NOMO-1 treated with DMSO at 0.1 percent for 48 hours (cell line): ENCODE measurements at regions not wholly inside any gene's neighbourhood (a gene's known extent, or its start where the extent isn't known, plus 50 kb on each side); places are given as distances from the start of the nearest gene placed in this dataset.

Experiments
- DNase-seq: peaks from one replicate; lab custom pipeline; 2025; ENCODE audit not compliant: unreplicated experiment; lab: John Stamatoyannopoulos, UW

DNA sequence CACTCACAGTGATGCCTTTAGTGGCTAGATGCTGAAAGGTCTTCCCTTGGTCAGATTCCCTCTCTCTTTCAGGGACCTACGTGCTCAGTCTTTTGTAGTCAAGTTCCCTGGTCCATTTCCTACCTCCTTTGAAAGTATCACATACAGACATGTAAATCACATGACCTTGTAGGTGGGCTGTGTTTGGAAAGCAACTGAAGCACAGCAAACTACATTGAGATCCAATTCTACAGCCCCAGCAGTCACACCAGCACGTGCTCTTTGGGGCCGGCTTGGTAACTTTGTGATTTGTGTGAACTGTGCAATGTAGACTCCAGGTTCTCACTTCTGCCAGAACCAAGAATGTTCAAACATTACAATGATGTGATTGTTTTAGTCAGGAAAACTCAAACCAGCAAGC lies 89.7 kb upstream of the PLPP4 start:
- DNase-seq: no peak

DNA sequence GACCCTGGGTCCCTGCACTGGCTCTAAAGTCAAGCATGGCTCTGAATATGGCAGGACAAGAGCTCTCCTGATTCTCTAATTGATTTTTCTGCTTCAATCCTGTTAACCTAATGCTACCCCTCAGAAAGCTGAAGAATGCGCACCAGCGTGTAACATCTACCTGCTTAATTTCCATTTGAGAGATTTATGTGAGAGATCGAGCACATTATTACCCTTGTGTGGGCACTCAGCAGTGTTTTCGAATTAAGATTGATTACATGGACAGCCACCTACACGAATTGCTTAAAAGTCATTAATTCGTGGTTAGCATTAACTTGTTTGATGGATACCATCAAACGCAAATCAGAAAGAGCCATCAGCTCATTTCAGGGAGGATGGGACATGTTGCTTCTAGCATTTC lies 88.7 kb upstream of the PLPP4 start:
- DNase-seq: no peak

DNA sequence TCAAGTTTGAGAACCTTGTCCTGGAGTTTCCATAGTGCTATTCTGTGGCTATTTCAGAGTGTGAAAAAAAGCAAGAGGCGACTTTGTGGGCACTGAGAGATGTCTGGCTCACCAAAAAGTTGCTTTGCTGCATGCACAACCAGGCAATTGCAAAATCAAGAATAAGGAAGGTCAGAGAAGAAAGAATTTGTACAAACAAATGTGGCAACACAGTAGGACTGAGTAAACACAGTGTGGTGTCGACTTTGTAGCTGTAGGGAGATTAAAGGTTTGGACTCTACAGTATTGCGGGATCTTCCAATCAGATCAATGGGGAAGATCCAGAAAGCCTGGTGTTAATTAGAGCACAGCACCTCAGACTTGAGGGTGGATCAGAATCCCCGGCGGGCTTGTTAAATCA lies 88.1 kb upstream of the PLPP4 start:
- no peak for DNase-seq

DNA sequence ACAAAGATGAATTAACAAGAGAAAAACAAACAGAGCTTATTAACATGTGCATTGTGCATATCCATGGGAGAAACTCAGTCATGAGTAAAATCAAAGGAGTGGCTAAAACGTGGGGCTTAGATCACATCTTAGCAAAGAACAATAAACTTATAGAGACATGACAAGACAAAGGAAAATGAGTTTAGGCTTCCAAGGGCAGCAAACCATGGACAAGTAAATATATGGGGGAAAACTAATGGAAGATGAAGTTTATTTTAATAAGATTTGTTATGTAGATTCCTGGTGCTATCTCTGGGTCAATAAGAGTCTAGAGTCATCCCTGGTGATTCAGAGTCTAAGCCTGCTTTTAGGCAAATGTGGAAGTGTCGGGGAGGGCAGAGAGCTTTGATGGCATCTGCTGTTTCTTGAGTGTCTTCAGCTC lies 87.2 kb upstream of the PLPP4 start:
- no peak for DNase-seq

DNA sequence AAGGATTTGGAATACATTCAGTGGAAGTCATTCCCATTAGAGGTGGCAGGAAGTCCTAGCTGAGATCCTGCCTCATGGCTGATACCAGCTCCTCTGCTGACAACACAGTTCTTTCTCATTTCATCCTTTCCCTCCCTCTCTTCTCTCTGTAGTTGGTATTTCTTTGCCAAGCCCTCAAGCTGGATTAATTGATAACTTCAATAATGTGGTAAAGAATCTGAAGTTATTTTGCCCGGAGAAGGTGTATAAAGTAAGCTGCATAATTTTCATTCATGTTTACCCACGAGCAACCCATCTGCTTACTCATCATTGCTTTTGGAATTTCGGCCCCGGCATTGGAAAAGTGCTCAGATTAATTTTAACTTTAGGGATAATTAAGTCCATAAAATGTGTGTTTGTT lies 85.2 kb upstream of the PLPP4 start:
- DNase-seq: no peak

DNA sequence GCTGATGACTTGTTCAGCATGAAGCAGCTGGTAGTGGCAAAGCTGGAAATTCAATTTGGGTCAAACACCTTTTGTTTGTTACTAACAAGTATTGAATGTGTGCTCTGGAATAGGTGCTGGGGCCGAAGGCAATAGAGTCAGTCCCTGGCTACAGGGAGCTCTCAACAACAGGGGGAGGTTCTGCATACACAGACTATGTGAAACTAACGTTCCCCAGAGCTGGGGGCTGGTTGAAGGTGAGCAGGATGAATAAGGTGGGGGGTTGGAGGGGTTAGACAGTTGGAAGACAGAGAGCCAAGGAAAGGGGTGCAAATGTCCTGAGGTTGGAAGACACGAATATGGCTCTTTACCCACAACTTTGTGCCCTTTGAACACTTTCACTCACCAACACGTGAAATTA lies 84.1 kb upstream of the PLPP4 start:
- no peak for DNase-seq

DNA sequence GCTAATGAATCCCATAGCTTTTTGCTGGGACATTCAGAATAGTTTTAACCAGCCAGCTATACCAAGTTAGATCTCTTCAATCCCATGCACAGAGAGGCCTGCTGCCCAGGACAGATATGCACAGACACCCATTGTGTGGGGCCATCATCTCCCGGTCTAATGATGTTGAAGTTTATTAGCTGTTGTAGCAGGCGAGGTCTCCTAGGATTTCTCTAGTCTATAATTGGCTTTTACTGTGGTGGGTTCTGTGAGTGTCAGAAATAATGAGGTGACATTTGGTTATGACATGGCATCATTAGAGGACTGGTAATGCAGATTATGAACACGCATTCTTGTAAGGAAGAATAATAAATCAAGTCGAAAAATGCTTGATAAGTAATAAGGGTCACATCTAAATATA lies 81.4 kb upstream of the PLPP4 start:
- no peak for DNase-seq

DNA sequence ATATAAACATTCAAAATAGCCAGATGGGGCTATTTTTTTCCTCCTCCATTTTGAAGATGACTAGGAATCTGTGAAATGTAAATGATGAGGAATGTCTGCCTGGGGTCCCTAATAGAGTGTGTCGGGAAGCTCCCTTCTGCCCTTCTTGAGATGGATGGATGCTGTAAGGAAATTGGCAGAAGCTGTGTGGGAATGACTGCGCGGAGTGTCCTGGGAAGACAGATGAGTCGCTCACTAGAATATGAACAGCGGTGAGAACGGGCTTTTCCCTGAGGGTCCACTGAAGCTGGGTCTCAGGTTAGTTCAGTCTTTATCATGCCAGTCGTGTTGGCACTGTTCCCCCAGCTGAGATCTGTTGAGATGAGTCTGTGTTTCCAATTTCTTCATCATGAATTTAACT lies 75.1 kb upstream of the PLPP4 start:
- no peak for DNase-seq

DNA sequence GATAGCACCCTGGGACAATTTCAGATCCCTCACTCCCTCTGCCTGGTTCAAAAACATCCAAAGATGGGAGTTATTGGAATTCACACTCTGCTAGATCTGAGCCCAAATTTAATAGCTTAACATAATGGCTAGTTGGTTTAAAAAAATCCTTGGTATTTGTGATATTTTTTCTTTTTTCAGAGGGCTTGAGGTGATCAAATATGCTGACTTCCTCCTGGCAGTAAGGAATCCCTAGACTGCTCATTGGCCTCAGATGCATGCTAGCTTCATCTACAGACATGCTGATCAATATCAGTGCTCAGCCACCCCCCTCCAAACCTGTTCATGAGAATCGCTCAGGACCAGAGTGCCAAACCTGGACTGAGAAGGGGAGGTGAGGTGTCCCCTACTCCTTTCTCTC lies 74.7 kb upstream of the PLPP4 start:
- DNase-seq: no peak

DNA sequence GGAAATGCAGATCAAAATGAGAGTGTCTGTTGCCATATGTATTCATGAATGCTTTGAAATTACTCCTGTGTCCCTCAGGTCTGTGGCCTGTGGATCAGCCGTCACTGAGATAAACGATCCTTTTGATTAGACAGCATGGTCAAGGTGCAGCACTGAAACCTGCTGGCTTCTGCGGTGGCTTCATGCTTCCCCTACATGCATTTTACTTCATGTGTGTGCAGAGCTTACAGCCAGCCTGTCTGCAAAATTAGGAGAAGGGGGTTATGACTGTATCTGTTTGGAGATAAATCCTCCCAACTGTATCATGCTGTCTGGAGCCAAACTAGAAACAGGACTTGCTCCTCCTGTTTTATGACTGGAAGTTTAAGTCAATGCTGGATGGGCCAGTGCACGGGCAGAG lies 71.0 kb upstream of the PLPP4 start:
- no peak for DNase-seq

DNA sequence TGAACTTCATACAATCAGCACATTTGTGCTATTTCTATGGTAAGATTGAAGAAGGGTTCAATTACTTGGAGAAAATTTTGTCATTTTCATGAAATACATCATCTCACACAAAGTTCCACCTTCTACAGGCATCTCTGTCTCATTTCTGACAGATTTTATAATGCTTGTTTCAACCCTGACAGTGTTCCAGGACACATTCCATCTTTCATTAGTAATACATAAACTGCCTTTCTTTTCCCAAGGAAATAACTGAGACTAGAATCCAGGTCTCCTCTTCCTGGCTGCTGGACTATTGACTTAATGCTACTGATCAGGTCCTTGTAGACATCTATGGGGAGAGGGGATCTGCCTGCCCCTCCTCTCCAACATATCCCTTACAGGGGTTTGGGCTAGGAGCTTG lies 70.1 kb upstream of the PLPP4 start:
- no peak for DNase-seq

DNA sequence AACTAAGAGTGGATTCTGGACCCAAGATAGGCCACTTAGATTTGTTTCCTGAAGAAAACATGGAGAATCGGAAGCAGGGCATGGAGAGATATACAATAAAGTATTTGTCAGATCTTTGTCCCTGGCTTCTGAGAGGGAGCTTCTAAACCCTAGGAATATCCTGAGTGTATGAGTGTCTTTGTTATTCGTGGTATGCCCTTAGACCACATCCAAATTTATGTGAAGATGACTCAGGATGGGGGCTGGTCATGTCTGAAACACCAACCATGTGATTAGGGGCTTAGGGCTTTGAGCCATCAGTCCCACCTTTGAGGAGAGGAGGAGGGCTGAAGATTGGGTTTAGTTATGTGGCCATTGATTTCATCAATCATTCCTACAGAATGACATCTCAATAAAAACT lies 69.7 kb upstream of the PLPP4 start:
- DNase-seq: no peak

DNA sequence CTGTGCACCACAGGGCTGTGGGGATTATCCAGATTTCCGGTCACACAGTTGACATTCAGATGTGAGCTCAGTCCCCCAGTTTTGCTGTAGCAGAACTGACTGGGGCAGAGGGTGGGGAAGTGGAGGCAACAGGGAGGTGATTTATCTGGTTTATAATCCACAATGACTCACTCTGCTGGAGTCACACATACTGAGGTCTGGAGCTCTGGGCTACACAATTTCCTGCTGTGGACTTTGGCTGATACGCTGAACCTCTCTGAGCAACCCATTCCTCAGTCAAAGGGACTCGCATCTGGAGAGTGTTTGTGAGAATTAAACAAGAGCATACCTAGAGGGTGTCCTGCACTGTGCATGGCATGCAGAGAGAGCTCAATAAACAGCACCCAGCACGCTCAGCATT lies 64.8 kb upstream of the PLPP4 start:
- no peak for DNase-seq

DNA sequence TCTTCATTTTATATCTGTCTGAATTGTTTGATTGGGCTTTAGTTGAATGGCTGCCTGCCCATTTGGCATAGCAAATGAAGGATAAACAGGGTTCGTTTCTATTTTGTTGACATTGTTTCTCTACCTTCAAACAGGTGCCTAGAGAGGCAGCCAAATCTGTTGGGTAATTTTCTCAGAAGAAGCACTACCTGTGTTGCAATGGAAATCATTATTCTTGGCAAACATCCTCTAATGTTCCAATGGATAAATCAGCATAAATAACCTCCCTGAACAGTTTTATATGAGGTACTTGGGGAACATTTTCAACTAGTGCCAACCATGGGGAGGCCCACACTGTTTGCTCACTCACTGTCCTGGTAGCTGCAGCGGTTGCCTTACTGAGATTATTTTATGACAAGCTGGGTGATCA lies 64.4 kb upstream of the PLPP4 start:
- no peak for DNase-seq

DNA sequence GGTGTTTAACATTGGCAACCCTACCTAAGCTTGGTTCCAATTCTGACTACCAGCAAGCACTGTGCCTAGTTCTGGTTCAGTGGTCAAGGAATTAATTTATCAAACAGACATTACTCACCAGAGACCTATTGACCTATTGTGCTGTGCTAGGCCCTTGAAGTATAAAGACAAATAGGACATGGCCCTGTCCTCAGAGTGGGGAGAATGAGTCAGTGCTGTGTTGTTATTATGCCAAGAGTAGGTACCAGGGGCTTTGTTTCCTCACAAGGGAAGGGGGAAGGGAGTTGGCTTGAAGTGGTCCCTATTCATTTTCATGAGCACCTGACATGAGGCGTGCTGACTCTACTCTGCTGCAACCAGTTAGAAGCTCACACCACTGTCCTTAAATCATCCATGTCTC lies 62.6 kb upstream of the PLPP4 start:
- no peak for DNase-seq

DNA sequence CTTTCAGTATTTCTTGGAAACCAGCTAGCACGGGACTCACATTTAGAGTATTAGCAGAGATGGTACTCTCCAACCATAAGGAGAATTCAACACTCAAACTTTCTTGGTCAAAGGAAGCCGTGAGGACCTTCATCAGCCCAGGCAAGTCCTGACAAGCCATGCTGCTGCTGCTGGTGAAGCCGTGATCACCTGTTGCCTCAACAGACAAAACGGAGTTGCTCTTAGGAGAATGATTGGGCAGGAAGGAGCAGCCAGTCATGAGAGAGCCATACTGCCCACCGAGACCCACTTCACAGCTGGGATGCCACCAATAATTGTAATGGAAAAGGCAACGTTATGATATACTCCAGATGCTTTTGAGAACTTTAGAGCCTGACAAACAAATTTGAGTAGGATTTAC lies 60.8 kb upstream of the PLPP4 start:
- DNase-seq: no peak

DNA sequence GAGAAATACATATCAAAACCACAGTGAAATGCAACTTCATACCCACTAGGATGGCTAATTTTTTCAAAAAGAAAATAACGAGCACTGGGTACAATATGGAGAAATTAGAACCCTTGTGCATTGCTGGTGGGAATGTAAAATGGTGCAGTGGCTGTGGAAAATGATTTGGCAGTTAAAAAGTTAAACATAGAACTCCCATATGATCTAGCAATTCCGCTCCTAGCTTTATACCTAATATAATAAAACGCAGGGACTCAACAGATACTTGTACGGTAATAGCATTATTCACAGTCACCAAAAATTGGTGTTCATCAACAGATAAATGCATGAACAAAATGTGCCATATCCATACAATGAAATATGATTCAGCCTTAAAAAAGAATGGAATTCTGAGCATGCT lies 58.8 kb upstream of the PLPP4 start:
- DNase-seq: no peak

DNA sequence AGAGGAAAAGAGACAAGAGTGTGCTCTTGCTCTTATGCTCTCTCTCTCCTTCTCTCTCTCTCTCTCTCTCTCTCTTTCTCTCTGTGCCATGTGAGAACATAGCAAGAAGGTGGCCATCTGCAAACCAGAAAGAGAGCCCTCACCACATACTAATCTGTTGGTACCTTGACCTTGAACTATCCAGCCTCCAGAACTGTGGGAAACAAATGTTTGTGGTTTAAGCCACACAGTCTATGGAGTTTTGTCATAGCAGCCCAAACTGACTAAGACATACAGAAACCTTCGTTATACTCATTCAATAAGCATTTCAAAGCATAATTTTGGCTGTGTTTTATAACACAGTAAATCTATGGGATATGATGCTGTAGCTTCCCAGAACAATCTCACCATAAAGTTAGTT lies 56.4 kb upstream of the PLPP4 start:
- no peak for DNase-seq

DNA sequence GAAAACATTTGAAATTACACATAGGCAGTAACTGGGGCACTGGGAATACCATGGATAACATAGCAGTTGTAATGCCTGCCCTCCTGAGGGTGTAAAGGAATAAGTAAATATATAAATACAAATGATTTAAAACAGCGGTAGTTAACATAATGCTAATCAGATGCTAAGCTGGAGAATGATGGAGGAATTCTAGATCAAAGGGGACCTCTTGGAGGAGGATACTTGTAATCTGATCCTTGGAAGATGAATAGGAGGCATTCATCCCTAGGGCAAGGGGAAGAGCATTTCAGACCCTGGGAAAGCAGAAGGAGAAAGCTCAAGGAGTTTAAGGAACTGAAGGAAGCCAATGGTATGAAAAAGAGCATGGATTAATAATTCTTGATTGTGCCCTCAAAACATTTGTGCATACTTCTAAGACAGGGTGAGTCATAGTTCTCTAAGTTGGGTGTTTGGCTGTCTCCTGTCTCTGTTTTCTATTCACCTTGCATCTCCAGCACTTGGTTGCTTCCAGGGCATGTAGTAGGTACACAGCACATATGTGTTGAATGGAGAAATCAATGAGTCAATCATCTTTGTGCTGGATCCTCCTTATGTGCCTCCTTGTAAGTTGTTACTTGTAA lies 54.8 kb upstream of the PLPP4 start:
- DNase-seq: no peak

DNA sequence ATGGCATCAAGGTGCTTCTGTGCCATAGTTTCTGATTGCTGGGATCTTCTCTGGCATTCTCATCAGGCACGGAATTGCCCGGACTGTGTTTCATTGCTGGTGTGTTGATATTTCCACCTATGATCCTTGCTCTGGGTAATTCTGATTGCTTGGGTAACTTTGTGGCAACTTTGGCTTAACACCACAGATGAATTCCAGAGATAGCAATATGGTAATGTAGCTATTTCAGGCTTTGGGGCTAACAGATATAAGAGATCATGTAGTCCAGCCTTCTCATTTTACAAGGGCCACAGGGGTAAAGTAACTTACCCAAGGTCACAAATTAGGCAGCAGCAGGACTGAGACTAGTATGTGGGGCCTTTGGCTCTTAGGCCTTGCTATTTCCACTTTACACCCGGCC lies 53.9 kb upstream of the PLPP4 start:
- DNase-seq: no peak

DNA sequence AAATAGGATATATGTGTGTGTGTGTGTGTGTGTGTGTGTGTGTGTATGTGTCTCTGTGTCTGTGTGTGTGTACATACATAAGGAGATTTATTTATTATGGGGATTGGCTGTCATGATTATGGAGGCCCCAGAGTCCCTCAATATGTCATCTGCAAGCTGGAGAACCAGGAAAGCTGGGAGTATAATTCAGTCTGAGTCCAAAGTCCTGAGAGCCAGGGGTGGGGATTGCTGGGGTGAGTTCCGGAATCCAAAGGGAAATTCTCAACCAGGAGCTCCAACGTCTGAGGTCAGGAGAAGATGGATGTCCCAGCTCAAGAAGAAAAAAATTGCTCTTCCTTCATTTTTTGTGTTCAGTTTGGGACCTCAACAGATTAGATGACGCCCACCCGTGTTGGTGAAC lies 50.7 kb upstream of the PLPP4 start:
- DNase-seq: no peak
